GM18858 (cell line): ENCODE measurements at regions not wholly inside any gene's neighbourhood (a gene's known extent, or its start where the extent isn't known, plus 50 kb on each side); places are given as distances from the start of the nearest gene placed in this dataset.
A peak's percentile ranks its signal among the peaks of the same experiment; 100 is the strongest.

Source experiments
- ATAC-seq: cut with Tn5 transposase; IDR thresholded peaks from one replicate; pipeline ENCODE4 v1.9.1; 2021; ENCODE audit not compliant: unreplicated experiment

GRCh38 chr5:56595566-56595965, 219.8 kb upstream of the MAP3K1 start:
- no peak for ATAC-seq

DNA sequence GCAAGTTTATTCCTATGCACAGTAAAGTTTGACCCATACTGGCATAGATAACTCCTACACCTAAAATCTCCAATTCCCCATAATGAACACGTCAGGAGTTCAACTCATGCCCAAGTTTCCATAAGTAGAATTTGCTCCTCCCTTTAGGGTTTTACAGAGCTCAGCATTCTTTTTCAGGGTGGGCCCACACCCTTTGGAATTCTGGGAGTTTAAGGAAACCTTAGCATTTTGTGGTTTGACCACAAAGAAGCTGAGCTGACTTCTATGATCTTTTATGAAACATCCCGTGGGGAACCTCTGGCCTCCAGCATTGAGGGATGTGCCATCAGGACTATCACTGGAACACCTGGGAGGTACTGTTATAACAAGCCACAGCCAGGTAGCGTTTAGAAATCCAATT, 220.6 kb upstream of the MAP3K1 start:
- ATAC-seq: no peak

DNA sequence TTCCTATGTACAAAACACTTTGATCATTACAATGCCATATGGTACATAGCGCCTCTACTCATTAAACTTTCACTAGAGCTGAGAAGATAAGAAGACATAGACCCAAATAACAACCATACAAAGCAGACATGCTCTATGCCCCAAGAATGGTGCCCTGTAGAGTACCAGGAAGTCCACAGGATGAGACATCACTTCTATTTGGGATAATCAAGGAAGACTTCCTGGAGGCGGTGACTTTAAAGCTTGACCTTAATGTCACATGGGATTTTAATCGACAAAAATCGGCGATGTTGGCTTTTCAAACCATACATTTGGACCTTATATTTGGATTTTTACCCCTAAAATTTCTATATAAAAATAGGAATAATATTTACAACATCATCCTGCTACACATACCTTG, 224.3 kb upstream of the MAP3K1 start:
- ATAC-seq: no peak

- ATAC-seq: no peak
Observed at GRCh38 chr5:56589481-56589860, 225.9 kb upstream of the MAP3K1 start.

DNA sequence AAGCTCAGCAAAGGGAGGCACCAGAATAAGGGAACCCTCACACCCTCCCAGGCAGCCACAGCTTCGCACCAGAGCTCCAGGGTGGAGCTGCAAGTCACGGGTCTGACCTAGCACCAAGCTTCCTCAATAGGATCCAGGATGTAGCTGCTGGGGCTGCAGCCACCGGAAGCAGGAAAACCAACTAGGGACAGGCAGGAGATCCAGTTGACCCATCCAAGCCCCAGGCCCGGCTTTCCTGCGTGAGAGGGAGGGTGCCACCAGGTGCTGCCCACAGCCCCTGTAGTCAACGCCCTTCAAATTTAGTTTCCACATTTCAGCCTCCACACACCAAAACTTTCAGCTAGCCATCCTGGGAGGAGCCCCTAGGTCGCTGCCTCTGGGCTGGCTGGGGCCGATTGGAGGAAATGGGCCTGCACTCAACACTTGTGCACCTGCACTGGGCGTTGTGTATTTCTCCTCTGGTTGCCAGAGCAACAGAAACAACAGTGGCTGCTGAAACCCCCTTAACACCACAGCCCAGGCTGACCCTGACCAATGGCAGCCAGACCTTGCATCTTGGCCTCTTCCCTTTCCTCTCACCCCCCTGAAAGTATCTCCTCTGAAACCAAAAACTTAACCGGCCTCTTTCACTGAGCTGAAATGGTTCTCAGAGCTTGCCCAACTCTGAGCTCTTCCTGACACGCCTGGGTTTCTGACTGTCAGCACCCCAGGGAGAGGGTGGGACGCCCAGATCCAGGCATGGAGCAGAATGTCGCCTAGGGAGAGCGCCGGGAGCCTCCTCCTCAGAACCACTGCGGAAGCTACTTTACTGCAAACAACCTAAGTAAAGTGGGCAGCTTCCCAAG, 226.5 kb upstream of the MAP3K1 start:
- peak; percentile 99 for ATAC-seq

DNA sequence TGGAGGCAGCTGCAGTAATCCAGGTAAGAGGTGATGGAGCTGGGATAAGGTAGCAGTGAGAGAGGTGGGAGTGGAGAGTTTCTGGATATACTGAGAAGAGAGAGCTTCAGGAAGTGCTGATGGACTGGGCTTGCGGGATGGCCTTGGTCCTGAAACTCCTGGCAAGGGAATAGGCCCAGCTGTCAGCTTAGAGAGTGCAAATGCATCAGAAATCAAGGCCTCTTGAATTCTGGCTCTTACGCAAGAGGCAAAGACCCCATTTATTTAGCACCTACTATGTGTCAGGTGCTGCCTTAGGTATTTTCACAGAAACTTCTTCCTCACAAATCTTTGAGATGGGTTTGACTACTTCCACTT, 227.2 kb upstream of the MAP3K1 start:
- no peak for ATAC-seq

- no peak for ATAC-seq
Observed at GRCh38 chr5:56587381-56588130, 227.8 kb upstream of the MAP3K1 start.

GRCh38 chr5:56585999-56586691, 229.2 kb upstream of the MAP3K1 start:
- ATAC-seq: no peak

DNA sequence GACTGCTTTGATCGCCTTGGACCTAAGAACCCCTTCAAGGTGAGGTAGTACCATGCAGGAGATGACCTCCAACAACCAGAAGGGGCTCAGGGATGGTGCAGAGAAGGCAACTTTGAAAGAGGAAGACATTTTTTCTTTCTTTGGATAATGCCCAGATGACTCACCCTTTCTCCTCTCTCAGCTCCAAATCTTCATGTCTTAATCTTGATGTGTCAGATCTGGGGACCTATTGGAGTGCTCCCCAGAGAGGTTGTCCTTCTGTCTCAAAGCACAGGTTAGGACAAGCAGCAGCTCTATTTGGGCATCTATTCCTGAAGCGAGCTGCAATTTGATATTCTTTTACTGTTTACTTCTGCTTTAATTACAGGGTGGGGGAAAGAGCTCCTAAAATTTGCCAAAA, 229.9 kb upstream of the MAP3K1 start:
- no peak for ATAC-seq

- no peak for ATAC-seq
Observed at GRCh38 chr5:56581426-56581825, 233.9 kb upstream of the MAP3K1 start.

- ATAC-seq: no peak
Observed at GRCh38 chr5:56580864-56581263, 234.5 kb upstream of the MAP3K1 start.

GRCh38 chr5:56575821-56576220, 239.5 kb upstream of the MAP3K1 start:
- no peak for ATAC-seq

- no peak for ATAC-seq
Observed at GRCh38 chr5:56574778-56575177, 240.6 kb upstream of the MAP3K1 start.

DNA sequence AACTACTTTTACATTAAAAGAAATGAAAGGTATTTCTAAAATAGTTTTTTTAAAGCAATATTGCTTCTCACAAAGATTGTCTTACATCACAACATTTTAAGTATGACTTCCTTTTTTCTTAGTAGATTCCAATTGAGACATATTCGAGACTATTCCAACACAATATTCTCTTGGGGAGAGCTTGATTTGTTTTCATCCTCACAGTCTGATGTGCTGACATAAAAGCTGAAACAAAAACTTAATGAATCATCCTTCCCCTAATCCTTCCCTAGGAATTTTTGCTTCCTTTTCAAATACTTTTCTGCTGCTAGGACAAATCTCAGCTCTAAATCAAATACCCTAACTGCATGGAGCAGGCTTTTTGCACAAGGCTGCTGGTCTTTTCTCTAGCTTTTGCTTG, 245.8 kb upstream of the MAP3K1 start:
- no peak for ATAC-seq

GRCh38 chr5:56569076-56569475, 246.3 kb upstream of the MAP3K1 start:
- no peak for ATAC-seq

DNA sequence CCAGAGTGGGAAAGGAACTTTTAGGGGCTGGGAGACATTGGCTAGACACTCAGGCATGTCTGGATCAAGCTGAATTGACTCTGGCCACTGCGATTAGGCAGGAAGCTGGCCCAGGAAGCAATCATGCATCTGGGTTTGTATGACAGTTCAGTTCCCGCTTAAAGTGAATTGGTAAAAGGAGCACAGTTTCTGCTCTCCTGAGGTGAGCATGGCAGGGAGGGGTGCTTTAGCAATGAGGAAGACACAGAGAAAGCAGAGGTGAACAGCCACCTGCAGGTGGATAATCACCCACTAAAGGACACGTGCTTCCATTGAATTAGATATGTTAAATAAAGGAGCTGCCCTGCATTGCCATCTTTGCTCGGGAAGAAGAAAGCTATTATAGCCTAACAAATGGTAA, 248.1 kb upstream of the MAP3K1 start:
- ATAC-seq: no peak

GRCh38 chr5:56566374-56567249, 248.7 kb upstream of the MAP3K1 start:
- no peak for ATAC-seq

DNA sequence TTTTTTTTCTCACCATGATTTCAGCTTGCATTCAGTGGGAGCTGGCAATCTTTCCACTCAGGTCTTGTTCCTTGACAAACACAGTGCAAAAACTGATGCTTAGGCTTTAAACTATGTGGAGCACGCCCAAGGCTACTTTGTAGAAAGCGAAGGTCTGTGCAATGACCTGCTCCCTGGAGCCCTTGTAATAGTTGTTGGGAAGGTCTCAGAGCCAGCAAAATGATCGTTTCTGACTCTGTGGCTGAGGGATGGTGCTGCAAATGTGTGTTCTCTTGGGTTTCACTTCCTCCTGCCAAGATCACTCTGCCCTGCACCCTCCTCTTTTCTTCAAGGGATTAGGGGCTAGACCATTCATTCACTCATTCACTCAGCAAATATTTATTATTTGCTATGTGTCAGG, 249.7 kb upstream of the MAP3K1 start:
- ATAC-seq: peak; percentile 94

- no peak for ATAC-seq
Observed at GRCh38 chr5:56565283-56565615, 250.1 kb upstream of the MAP3K1 start.

DNA sequence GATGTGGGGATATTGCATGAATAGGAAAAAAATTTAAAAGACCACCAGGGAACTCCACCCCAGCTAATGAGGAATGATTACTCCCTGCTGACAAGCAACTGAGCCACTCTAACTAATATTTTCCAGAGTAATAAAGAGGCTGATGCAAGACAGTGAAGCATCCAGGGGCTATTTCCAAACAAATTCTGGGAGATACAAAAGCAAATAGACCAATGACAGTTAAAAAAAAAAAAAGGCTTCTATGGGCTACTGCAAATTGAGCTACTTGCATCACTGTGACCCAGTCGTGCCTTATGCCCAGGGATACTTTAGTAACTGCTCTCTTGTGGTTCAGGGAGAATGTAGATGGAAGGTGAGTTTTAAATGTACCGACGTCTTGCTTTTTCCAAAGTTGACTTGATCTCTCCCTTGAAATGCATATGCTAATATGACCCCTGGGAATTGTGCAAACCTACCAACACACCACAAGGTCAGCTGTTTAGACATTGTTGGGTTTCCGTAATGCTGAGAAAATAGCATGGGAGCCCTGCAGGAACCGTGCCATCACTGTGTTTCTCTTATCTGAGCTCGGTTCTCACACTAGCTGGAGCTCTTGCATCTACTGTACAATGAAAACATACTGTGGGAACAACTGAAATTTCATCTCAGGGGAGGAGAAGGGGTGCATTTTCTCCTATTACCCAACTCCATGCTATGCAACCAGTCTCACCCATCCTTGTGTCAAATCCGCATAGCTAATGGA, 250.6 kb upstream of the MAP3K1 start:
- no peak for ATAC-seq
